ENCODE measurements at regions not wholly inside any gene's neighbourhood (a gene's known extent, or its start where the extent isn't known, plus 50 kb on each side); places are given as distances from the start of the nearest gene placed in this dataset.

DNA sequence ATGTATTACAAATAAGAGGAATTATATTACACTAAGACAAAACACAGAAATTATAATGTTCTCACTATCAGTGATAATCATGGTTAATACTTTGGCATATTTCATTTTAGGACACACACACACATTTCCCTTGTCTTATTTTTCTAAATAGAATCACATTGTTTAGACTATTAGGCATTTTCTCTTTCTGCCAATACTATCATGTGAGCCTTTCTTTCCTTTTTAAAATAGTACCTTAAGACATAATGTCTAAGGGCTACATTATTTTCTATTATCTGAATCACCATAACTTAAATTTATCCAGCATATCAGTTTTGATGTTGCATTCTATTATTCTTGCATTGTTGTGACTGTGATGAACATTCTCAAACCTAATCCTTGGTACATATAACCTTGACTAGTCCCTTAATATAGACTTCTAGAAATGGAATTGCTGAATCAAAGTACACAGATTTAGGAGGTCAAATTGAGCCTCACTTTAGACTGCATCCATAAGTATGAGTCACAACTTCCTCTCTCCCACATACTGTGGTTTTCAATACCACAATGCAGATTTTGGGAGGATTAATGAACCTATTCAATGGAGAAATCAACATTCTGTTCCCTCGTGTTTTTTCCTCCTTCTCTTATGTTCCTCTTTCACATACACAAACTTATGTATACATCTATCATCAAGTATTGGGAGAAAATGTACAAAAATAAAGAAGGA lies 212.6 kb downstream of the MOXD1 start:
- TF ChIP-seq CTCF (IDR thresholded peaks at IDR 0.05) (no peak), POLR2A (IDR thresholded peaks at IDR 0.05) (no peak)

Data from lower leg skin (tissue), 3 donors.